ENCODE measurements at regions not wholly inside any gene's neighbourhood (a gene's known extent, or its start where the extent isn't known, plus 50 kb on each side); places are given as distances from the start of the nearest gene placed in this dataset.
A peak's percentile ranks its signal among the peaks of the same experiment; 100 is the strongest.

- Histone ChIP-seq H3K36me3 (ENCODE audit: control insufficient read depth, insufficient read depth, low read length) (no peaks in the 10 kb centered on the region), H3K27ac (ENCODE audit: low read depth, low read length) (no peak overlapping the region), H3K4me1 (ENCODE audit: control insufficient read depth, insufficient read depth, low read length) (no peaks in the 10 kb centered on the region), H3K27me3 (ENCODE audit: control insufficient read depth, insufficient read depth, low read length) (no peaks in the 10 kb centered on the region), H3K9me3 (ENCODE audit: control insufficient read depth, insufficient read depth, low read length) (no peaks in the 10 kb centered on the region), H3K4me3 (ENCODE audit: low read depth, low read length) (no peak overlapping the region)
- no peak for DNase-seq (ENCODE audit: low read depth in 4 of 6, low spot score in 6 of 6)
- WGBS (ENCODE audit: insufficient coverage): no CpG with 5 or more reads among the region's 2 CpGs
Observed at GRCh38 chr3:5739949-5740348, 552.4 kb downstream of the EDEM1 start.

GRCh38 chr3:5741017-5741416, 553.5 kb downstream of the EDEM1 start:
- no peak for DNase-seq (ENCODE audit: low read depth in 4 of 6, low spot score in 6 of 6)
- no CpG with 5 or more reads among the region's 4 CpGs for WGBS (ENCODE audit: insufficient coverage)
- Histone ChIP-seq H3K4me3 (ENCODE audit: low read depth, low read length) (no peak overlapping the region), H3K4me1 (ENCODE audit: control insufficient read depth, insufficient read depth, low read length) (no peaks in the 10 kb centered on the region), H3K9me3 (ENCODE audit: control insufficient read depth, insufficient read depth, low read length) (no peaks in the 10 kb centered on the region), H3K36me3 (ENCODE audit: control insufficient read depth, insufficient read depth, low read length) (no peaks in the 10 kb centered on the region), H3K27me3 (ENCODE audit: control insufficient read depth, insufficient read depth, low read length) (no peaks in the 10 kb centered on the region), H3K27ac (ENCODE audit: low read depth, low read length) (no peak overlapping the region)

GRCh38 chr3:5750091-5750490, 562.6 kb downstream of the EDEM1 start:
- H3K4me3 ChIP-seq (ENCODE audit: low read depth, low read length): no peak overlapping the region
- no peak overlapping the region for H3K27ac ChIP-seq (ENCODE audit: low read depth, low read length)
- no CpG with 5 or more reads among the region's 3 CpGs for WGBS (ENCODE audit: insufficient coverage)
- H3K9me3 ChIP-seq (ENCODE audit: control insufficient read depth, insufficient read depth, low read length): no peaks in the 10 kb centered on the region
- H3K4me1 ChIP-seq (ENCODE audit: control insufficient read depth, insufficient read depth, low read length): no peaks in the 10 kb centered on the region
- DNase-seq (ENCODE audit: low read depth in 4 of 6, low spot score in 6 of 6): no peak
- H3K27me3 ChIP-seq (ENCODE audit: control insufficient read depth, insufficient read depth, low read length): no peaks in the 10 kb centered on the region
- H3K36me3 ChIP-seq (ENCODE audit: control insufficient read depth, insufficient read depth, low read length): no peaks in the 10 kb centered on the region

GRCh38 chr3:5750874-5751640, 563.5 kb downstream of the EDEM1 start:
- no peaks in the 10 kb centered on the region for H3K27me3 ChIP-seq (ENCODE audit: control insufficient read depth, insufficient read depth, low read length)
- H3K4me3 ChIP-seq (ENCODE audit: low read depth, low read length): no peak overlapping the region
- no peak overlapping the region for H3K27ac ChIP-seq (ENCODE audit: low read depth, low read length)
- no peaks in the 10 kb centered on the region for H3K9me3 ChIP-seq (ENCODE audit: control insufficient read depth, insufficient read depth, low read length)
- H3K36me3 ChIP-seq (ENCODE audit: control insufficient read depth, insufficient read depth, low read length): no peaks in the 10 kb centered on the region
- DNase-seq (ENCODE audit: low read depth in 4 of 6, low spot score in 6 of 6): peak in 2 of 6 donors; percentile 44 to 47
- WGBS (ENCODE audit: insufficient coverage): 73% methylated on average over 3 of the region's 3 CpGs
- no peaks in the 10 kb centered on the region for H3K4me1 ChIP-seq (ENCODE audit: control insufficient read depth, insufficient read depth, low read length)

GRCh38 chr3:5754602-5755001, 567.1 kb downstream of the EDEM1 start:
- H3K4me1 ChIP-seq (ENCODE audit: control insufficient read depth, insufficient read depth, low read length): no peaks in the 10 kb centered on the region
- H3K9me3 ChIP-seq (ENCODE audit: control insufficient read depth, insufficient read depth, low read length): no peaks in the 10 kb centered on the region
- H3K4me3 ChIP-seq (ENCODE audit: low read depth, low read length): no peak overlapping the region
- DNase-seq (ENCODE audit: low read depth in 4 of 6, low spot score in 6 of 6): no peak
- H3K27me3 ChIP-seq (ENCODE audit: control insufficient read depth, insufficient read depth, low read length): no peaks in the 10 kb centered on the region
- WGBS (ENCODE audit: insufficient coverage): 51% methylated on average over 2 of the region's 2 CpGs
- H3K36me3 ChIP-seq (ENCODE audit: control insufficient read depth, insufficient read depth, low read length): no peaks in the 10 kb centered on the region
- H3K27ac ChIP-seq (ENCODE audit: low read depth, low read length): no peak overlapping the region

GRCh38 chr3:5756443-5756842, 568.9 kb downstream of the EDEM1 start:
- Histone ChIP-seq H3K4me1 (ENCODE audit: control insufficient read depth, insufficient read depth, low read length) (no peaks in the 10 kb centered on the region), H3K9me3 (ENCODE audit: control insufficient read depth, insufficient read depth, low read length) (no peaks in the 10 kb centered on the region), H3K27ac (ENCODE audit: low read depth, low read length) (no peak overlapping the region), H3K27me3 (ENCODE audit: control insufficient read depth, insufficient read depth, low read length) (no peaks in the 10 kb centered on the region), H3K36me3 (ENCODE audit: control insufficient read depth, insufficient read depth, low read length) (no peaks in the 10 kb centered on the region), H3K4me3 (ENCODE audit: low read depth, low read length) (no peak overlapping the region)
- no peak for DNase-seq (ENCODE audit: low read depth in 4 of 6, low spot score in 6 of 6)
- WGBS (ENCODE audit: insufficient coverage): 89% methylated on average over 1 of the region's 4 CpGs

- H3K4me1 ChIP-seq (ENCODE audit: control insufficient read depth, insufficient read depth, low read length): no peaks in the 10 kb centered on the region
- WGBS (ENCODE audit: insufficient coverage): 88% methylated on average over 1 of the region's 7 CpGs
- H3K27me3 ChIP-seq (ENCODE audit: control insufficient read depth, insufficient read depth, low read length): no peaks in the 10 kb centered on the region
- no peaks in the 10 kb centered on the region for H3K9me3 ChIP-seq (ENCODE audit: control insufficient read depth, insufficient read depth, low read length)
- no peak for DNase-seq (ENCODE audit: low read depth in 4 of 6, low spot score in 6 of 6)
- H3K36me3 ChIP-seq (ENCODE audit: control insufficient read depth, insufficient read depth, low read length): no peaks in the 10 kb centered on the region
- H3K27ac ChIP-seq (ENCODE audit: low read depth, low read length): no peak overlapping the region
- H3K4me3 ChIP-seq (ENCODE audit: low read depth, low read length): no peak overlapping the region
Observed at GRCh38 chr3:5757213-5757804, 569.8 kb downstream of the EDEM1 start.

- Histone ChIP-seq H3K9me3 (ENCODE audit: control insufficient read depth, insufficient read depth, low read length) (no peaks in the 10 kb centered on the region), H3K4me1 (ENCODE audit: control insufficient read depth, insufficient read depth, low read length) (no peaks in the 10 kb centered on the region), H3K27me3 (ENCODE audit: control insufficient read depth, insufficient read depth, low read length) (no peaks in the 10 kb centered on the region), H3K4me3 (ENCODE audit: low read depth, low read length) (no peak overlapping the region), H3K27ac (ENCODE audit: low read depth, low read length) (no peak overlapping the region), H3K36me3 (ENCODE audit: control insufficient read depth, insufficient read depth, low read length) (no peaks in the 10 kb centered on the region)
- WGBS (ENCODE audit: insufficient coverage): 100% methylated on average over 4 of the region's 6 CpGs
- no peak for DNase-seq (ENCODE audit: low read depth in 4 of 6, low spot score in 6 of 6)
Observed at GRCh38 chr3:5758699-5759098, 571.2 kb downstream of the EDEM1 start.

GRCh38 chr3:5762506-5762905, 575.0 kb downstream of the EDEM1 start:
- no peak for DNase-seq (ENCODE audit: low read depth in 4 of 6, low spot score in 6 of 6)
- no CpG with 5 or more reads among the region's 3 CpGs for WGBS (ENCODE audit: insufficient coverage)
- H3K27ac ChIP-seq (ENCODE audit: low read depth, low read length): no peak overlapping the region
- H3K4me3 ChIP-seq (ENCODE audit: low read depth, low read length): no peak overlapping the region
- H3K36me3 ChIP-seq (ENCODE audit: control insufficient read depth, insufficient read depth, low read length): no peaks in the 10 kb centered on the region
- H3K27me3 ChIP-seq (ENCODE audit: control insufficient read depth, insufficient read depth, low read length): no peaks in the 10 kb centered on the region
- H3K4me1 ChIP-seq (ENCODE audit: control insufficient read depth, insufficient read depth, low read length): no peaks in the 10 kb centered on the region
- H3K9me3 ChIP-seq (ENCODE audit: control insufficient read depth, insufficient read depth, low read length): no peaks in the 10 kb centered on the region

- Histone ChIP-seq H3K4me3 (ENCODE audit: low read depth, low read length) (no peak overlapping the region), H3K36me3 (ENCODE audit: control insufficient read depth, insufficient read depth, low read length) (no peaks in the 10 kb centered on the region), H3K4me1 (ENCODE audit: control insufficient read depth, insufficient read depth, low read length) (no peaks in the 10 kb centered on the region), H3K27ac (ENCODE audit: low read depth, low read length) (no peak overlapping the region), H3K9me3 (ENCODE audit: control insufficient read depth, insufficient read depth, low read length) (no peaks in the 10 kb centered on the region), H3K27me3 (ENCODE audit: control insufficient read depth, insufficient read depth, low read length) (no peaks in the 10 kb centered on the region)
- no peak for DNase-seq (ENCODE audit: low read depth in 4 of 6, low spot score in 6 of 6)
- no CpG with 5 or more reads among the region's 1 CpG for WGBS (ENCODE audit: insufficient coverage)
Observed at GRCh38 chr3:5766848-5767247, 579.3 kb downstream of the EDEM1 start.
